ENCODE measurements at regions not wholly inside any gene's neighbourhood (a gene's known extent, or its start where the extent isn't known, plus 50 kb on each side); places are given as distances from the start of the nearest gene placed in this dataset.

GRCh38 chr1:37274486-37274885 lies 199.9 kb upstream of the ZC3H12A start:
- Mint-ChIP-seq H3K27me3 (ENCODE audit: insufficient read depth, low read depth, poor library complexity) (peaks cover 11% of the 10 kb centered on the region), H3K4me1 (peaks cover 26% of the 10 kb centered on the region), H3K4me3 (no peak overlapping the region), H3K9me3 (no peaks in the 10 kb centered on the region; the same call in 1 of the 3 replicates), H3K27ac (no peak overlapping the region), H3K36me3 (ENCODE audit: low read depth) (no peaks in the 10 kb centered on the region; the same call in 2 of the 3 replicates)
- peak overlapping the region; percentile 77; the same call in 1 of the 2 replicates for H2AFZ ChIP-seq
- H3K36me3 ChIP-seq (ENCODE audit: insufficient read depth): no peaks in the 10 kb centered on the region
- TF ChIP-seq, protein P1, sequence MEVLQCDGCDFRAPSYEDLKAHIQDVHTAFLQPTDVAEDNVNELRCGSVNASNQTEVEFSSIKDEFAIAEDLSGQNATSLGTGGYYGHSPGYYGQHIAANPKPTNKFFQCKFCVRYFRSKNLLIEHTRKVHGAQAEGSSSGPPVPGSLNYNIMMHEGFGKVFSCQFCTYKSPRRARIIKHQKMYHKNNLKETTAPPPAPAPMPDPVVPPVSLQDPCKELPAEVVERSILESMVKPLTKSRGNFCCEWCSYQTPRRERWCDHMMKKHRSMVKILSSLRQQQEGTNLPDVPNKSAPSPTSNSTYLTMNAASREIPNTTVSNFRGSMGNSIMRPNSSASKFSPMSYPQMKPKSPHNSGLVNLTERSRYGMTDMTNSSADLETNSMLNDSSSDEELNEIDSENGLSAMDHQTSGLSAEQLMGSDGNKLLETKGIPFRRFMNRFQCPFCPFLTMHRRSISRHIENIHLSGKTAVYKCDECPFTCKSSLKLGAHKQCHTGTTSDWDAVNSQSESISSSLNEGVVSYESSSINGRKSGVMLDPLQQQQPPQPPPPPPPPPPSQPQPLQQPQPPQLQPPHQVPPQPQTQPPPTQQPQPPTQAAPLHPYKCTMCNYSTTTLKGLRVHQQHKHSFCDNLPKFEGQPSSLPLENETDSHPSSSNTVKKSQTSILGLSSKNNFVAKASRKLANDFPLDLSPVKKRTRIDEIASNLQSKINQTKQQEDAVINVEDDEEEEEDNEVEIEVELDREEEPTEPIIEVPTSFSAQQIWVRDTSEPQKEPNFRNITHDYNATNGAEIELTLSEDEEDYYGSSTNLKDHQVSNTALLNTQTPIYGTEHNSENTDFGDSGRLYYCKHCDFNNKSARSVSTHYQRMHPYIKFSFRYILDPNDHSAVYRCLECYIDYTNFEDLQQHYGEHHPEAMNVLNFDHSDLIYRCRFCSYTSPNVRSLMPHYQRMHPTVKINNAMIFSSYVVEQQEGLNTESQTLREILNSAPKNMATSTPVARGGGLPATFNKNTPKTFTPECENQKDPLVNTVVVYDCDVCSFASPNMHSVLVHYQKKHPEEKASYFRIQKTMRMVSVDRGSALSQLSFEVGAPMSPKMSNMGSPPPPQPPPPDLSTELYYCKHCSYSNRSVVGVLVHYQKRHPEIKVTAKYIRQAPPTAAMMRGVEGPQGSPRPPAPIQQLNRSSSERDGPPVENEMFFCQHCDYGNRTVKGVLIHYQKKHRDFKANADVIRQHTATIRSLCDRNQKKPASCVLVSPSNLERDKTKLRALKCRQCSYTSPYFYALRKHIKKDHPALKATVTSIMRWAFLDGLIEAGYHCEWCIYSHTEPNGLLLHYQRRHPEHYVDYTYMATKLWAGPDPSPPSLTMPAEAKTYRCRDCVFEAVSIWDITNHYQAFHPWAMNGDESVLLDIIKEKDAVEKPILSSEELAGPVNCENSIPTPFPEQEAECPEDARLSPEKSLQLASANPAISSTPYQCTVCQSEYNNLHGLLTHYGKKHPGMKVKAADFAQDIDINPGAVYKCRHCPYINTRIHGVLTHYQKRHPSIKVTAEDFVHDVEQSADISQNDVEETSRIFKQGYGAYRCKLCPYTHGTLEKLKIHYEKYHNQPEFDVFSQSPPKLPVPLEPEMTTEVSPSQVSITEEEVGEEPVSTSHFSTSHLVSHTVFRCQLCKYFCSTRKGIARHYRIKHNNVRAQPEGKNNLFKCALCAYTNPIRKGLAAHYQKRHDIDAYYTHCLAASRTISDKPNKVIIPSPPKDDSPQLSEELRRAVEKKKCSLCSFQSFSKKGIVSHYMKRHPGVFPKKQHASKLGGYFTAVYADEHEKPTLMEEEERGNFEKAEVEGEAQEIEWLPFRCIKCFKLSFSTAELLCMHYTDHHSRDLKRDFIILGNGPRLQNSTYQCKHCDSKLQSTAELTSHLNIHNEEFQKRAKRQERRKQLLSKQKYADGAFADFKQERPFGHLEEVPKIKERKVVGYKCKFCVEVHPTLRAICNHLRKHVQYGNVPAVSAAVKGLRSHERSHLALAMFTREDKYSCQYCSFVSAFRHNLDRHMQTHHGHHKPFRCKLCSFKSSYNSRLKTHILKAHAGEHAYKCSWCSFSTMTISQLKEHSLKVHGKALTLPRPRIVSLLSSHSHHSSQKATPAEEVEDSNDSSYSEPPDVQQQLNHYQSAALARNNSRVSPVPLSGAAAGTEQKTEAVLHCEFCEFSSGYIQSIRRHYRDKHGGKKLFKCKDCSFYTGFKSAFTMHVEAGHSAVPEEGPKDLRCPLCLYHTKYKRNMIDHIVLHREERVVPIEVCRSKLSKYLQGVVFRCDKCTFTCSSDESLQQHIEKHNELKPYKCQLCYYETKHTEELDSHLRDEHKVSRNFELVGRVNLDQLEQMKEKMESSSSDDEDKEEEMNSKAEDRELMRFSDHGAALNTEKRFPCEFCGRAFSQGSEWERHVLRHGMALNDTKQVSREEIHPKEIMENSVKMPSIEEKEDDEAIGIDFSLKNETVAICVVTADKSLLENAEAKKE (CRISPR knock-in tag; IDR thresholded peaks at IDR 0.05): no peak
- TF ChIP-seq ZNF331 (CRISPR knock-in tag; IDR thresholded peaks at IDR 0.05; ENCODE audit: low read depth): no peak
- TF ChIP-seq POLR2AphosphoS5 (IDR thresholded peaks at IDR 0.05; ENCODE audit: low read depth): no peak
- TF ChIP-seq CREB1 (CRISPR knock-in tag; IDR thresholded peaks at IDR 0.05; ENCODE audit: low read depth): no peak
- no peak for TF ChIP-seq JUNB (IDR thresholded peaks at IDR 0.05; ENCODE audit: unreplicated experiment)
- no peak for TF ChIP-seq ETS1 (IDR thresholded peaks at IDR 0.05)
- TF ChIP-seq, protein P2, sequence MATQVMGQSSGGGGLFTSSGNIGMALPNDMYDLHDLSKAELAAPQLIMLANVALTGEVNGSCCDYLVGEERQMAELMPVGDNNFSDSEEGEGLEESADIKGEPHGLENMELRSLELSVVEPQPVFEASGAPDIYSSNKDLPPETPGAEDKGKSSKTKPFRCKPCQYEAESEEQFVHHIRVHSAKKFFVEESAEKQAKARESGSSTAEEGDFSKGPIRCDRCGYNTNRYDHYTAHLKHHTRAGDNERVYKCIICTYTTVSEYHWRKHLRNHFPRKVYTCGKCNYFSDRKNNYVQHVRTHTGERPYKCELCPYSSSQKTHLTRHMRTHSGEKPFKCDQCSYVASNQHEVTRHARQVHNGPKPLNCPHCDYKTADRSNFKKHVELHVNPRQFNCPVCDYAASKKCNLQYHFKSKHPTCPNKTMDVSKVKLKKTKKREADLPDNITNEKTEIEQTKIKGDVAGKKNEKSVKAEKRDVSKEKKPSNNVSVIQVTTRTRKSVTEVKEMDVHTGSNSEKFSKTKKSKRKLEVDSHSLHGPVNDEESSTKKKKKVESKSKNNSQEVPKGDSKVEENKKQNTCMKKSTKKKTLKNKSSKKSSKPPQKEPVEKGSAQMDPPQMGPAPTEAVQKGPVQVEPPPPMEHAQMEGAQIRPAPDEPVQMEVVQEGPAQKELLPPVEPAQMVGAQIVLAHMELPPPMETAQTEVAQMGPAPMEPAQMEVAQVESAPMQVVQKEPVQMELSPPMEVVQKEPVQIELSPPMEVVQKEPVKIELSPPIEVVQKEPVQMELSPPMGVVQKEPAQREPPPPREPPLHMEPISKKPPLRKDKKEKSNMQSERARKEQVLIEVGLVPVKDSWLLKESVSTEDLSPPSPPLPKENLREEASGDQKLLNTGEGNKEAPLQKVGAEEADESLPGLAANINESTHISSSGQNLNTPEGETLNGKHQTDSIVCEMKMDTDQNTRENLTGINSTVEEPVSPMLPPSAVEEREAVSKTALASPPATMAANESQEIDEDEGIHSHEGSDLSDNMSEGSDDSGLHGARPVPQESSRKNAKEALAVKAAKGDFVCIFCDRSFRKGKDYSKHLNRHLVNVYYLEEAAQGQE (IDR thresholded peaks at IDR 0.05; ENCODE audit: unreplicated experiment): no peak
- no peak for TF ChIP-seq NANOG (IDR thresholded peaks at IDR 0.05; ENCODE audit: borderline replicate concordance)
- peak; percentile 44 for DNase-seq (ENCODE audit: low spot score)
- H3K4me1 ChIP-seq (ENCODE audit: insufficient read depth): peaks cover 12% of the 10 kb centered on the region
- H4K20me1 ChIP-seq (replicated peaks; ENCODE audit: insufficient read depth): no peaks in the 10 kb centered on the region
- H3K79me2 ChIP-seq (replicated peaks; ENCODE audit: insufficient read depth): no peaks in the 10 kb centered on the region
- H3K9me2 ChIP-seq (ENCODE audit: insufficient read depth): no peaks in the 10 kb centered on the region
- no peak overlapping the region for H3K27ac ChIP-seq (ENCODE audit: low read depth)
- no peaks in the 10 kb centered on the region for H3F3A ChIP-seq (replicated peaks; ENCODE audit: low read depth)
- ATAC-seq: peak; percentile 35
- no peaks in the 10 kb centered on the region for H3K27me3 ChIP-seq (ENCODE audit: insufficient read depth)
- no peak overlapping the region for H3K4me3 ChIP-seq
- H3K4me2 ChIP-seq: 0 out of 2 replicates have a peak overlapping the region, but pooled peaks have one; percentile 54
